ENCODE measurements at regions not wholly inside any gene's neighbourhood (a gene's known extent, or its start where the extent isn't known, plus 50 kb on each side); places are given as distances from the start of the nearest gene placed in this dataset.

GRCh38 chrX:138067415-138067814 is 501.5 kb downstream of the ZIC3 start:
- TF ChIP-seq CTCF (IDR thresholded peaks at IDR 0.05; ENCODE audit: insufficient read depth, low read depth, low read length), result no peak
- TF ChIP-seq EZH2 (IDR thresholded peaks at IDR 0.05; ENCODE audit: insufficient read depth, low read length), result no peak

Data from astrocyte (in vitro differentiated cells and primary cell).